Fibroblast of gingiva (primary cell): ENCODE measurements at regions not wholly inside any gene's neighbourhood (a gene's known extent, or its start where the extent isn't known, plus 50 kb on each side); places are given as distances from the start of the nearest gene placed in this dataset.

Experiments
- DNase-seq: peaks from one replicate; pipeline ENCODE4 v3.0.0-alpha.2; 2011; ENCODE audit warnings: low read depth

DNA sequence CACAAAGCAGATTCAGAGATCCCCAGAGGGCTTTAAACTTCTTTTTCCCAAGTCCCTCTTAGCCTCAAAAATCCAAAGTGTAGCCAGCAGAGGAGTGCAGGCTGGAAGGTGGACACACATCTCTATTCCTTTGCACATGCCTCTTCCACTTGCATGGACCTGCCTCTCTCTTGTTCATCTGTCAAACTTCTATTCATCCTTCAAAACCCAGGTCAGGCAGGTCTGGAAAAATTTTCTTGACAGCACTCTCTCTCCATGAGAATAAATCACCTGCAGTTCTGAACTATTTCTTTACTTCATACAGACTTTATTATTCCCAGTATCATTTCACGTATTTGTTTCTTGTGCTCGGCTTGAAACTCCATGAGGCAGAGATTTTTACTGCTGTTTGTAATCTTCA, 127.5 kb downstream of the SS18 start:
- DNase-seq = no peak

DNA sequence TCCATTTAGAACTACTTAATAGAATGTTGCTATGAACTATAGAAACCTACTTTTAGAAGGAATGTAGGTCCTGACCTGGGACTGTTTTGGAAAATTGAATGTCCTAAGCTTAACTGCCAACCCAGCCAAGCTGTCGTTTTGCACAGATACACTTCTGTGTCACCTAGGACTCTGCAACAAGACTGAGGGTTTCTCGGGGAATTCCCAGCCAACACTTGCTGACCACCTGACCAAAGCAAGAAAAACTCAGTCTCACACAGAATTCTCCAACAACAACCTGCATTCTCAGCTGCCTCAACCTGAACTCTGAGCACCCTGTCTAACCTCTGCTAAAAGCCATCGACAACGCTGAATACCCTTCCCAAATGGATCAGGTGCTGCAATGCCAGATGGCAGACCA, 128.2 kb downstream of the SS18 start:
- DNase-seq = no peak

DNA sequence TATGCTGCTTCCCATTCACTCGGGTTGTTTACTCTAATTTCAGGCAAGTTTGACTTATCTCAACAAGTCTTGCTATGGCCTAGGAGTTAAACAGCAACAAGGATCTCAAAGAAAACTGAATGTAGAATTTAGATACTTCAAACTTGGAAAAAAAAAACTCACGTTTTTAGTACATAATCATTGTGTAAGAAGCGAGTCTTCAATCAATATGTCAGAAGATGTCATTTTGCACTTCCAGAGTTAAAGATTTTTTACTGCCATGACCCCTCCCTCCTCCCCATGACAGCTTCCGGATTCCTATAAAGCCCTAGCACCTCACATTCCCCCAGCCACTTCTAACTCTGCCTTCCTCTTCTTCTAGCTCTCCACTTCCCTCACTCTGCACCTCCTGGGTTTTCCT, 133.4 kb downstream of the SS18 start:
- no peak for DNase-seq

DNA sequence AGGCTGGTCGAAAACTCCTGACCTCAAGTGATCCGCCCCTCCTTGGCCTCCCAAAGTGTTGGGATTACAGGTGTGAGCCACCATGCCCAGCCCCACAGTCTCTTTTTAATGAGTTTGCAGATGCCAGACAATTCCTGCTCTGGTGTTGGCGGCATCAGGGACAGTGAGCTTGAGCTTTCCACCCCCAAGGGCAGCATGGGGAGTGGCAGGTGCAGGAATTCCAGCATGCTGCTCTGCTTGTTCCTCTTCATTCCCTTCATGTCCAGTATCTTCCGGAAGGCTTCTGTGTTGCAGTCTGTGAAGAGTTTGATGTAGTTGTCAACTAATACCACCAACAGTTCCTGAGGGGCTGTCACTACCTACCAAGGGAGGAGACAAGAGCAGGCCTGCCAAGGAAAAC, 137.3 kb downstream of the SS18 start:
- no peak for DNase-seq

DNA sequence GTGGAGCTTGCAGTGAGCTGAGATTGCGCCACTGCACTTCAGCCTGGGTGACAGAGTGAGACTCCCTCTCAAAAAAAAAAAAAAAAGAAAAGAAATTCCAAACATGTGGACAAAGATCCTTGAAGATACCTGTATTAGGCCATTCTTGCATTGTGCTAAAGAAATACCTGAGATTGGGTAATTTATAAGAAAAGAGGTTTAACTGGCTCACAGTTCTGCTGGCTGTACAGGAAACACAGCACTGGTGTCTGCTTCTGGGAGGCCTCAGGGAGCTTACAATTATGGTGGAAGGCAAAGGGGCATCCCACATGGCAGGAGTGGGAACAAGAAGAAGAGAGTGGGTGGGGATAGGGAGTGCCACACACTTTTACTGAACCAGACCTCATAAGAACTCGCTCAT, 140.1 kb downstream of the SS18 start:
- DNase-seq = no peak

DNA sequence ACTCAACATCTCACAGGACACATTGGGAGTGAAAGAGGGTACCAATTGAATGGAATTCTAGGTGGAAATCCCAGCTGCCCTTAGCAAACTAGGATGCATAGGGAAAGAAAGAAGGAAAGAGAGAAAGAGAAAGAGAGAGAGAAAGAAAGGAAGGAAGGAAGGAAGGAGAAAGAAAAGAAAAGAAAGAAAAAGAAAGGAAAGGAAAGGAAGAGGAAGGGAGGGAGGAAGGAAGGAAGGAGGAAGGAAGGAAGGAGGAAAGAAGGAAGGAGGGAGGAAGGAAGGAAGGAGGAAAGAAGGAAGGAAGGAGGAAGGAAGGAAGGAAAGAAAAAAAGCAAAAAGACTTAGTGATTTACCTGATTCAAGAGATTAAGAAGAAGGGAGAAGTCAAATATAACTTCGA, 143.9 kb downstream of the SS18 start:
- DNase-seq = no peak

DNA sequence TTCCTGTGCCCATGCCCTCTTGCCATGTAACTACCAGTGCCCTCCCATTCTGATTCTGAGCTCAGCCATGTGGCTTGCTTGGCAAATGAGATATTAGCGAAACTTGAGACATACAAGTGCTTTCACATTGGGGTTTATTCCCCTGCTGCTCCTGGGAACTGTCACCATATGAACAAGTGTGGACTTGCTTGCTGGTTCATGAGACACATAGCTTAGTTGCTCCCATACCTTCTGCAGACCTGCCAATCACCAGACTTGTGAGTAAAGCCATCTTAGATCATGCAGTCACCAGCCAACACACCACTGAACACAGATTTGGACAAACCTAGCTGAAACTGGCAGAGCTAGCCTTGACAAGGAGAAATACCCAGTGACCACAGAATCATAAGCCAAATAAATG, 155.1 kb downstream of the SS18 start:
- no peak for DNase-seq

DNA sequence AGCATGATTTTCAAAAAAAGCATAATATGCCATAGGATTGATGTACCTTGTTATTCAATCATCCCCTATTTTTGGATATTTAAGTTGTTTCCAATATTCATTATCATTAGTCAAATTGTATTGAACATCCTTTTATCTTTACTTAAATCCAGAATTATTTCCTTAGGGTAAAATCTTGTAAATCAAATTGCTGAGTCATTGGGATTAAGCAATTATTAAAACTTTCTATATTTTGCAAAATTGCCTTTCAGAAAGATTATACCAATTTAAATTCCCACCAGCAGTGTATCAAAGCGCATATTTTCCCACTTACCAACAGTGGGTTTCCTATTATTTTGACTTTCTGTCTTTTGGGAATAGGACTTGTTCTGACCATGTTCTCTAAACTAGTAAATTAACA, 159.3 kb downstream of the SS18 start:
- no peak for DNase-seq

DNA sequence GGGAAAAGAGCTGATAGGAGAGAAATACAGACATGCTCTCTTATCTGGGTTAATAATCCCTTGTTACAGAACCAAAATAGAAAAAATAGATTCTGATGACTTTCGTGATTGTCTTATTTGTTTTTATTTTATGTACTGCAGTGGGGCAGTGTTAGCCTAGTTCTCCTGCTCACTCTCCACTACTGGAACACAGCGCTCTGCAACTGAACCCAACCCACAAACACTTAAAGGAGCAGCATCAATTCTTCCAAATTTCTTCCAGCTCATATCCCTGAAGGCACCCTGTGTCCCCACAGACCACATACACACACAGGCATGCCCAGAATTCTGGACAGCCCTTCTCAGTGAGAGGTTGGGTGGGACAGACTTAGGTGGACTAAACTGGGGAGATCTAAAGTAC, 160.6 kb downstream of the SS18 start:
- no peak for DNase-seq

DNA sequence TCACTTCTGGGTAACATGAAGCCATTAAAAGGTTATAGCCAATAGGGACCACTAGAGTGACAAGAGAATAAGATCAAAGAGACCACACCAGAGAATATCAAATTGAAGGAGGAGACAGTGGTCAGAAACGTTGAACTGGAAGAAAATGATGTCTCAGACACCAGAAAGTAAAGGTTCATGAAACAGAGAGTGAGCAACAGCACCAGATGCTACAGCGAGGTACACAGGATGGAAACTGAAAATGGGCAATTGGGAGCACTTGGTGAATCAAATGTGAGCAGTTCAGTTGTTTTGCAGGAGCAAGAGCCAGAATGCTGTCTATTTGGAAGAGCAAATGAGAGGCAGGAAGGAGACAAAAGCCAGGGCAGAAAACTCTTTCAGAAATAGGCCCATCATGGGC, 162.6 kb downstream of the SS18 start:
- no peak for DNase-seq

DNA sequence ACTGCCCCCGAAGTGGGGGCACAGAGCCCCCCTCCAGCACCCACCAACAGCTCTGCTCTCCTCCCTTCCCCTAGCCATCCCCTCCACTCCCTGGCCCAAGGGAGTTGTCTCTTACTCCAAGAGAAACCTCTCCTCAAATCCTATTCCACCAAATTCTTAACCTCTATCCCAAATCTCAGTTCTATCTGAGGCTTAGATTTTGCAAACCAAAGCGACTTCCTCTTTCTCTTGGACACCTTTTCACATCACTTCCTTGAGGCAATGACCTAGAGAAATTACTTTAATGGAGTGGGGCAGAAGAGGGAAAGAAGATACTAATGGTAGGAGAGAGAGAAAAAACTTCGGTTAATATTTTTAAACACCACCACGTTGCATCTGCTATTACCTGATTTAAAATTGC, 167.2 kb downstream of the SS18 start:
- no peak for DNase-seq

DNA sequence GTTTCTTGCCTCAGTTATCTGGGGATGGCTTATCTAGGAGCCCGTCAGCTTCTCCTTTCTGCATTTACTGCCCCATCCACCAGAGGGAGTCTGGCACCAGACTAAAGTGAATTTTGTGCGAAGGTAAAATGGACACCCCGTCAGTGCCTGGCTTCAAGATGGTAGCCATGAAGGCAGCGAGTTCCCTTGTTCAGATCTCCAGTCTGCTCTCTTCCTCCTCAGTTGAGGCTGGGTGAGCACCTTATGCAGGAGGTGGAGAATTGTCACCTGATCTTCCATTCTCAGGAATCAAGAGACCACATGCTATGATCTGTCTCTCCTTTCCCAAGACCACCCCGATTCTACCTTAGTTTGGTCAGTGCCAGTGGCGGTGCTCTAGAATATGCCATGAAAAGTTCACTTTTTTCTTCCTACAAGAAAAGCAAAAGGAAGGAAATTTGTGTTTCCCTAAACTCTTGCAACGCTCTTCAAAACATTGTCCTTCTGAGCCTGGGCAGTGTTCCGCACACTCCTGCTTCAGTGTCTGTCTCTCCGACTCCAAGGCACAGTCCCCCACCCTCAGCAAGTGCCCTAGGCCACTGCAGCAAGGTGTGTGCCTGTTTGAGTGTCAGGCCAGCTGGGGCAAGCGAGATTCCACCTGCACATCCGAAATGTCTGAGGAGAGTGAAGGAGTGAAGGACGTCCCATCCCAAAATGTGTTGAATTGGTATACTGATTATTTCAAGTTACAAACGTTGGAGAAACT, 168.6 kb downstream of the SS18 start:
- peak; percentile 2 for DNase-seq

DNA sequence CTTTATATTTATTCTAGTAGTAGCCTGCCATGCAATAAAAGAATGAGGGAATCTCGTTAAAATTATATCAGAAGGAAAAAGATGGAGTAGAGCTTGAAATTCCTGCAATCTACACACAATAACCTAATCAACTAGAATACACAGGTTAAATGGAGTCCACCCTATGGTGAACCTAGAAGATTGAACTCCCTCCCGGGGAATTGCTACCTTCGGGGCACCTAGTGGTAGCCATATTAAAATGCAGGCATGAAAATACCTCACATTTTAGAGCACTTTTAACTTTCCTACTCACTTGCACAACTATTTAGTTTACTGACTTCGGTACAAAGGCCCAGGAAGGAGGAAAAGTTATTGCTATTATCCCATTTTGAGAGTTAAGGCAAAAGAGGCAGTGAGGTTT, 174.5 kb downstream of the SS18 start:
- no peak for DNase-seq

DNA sequence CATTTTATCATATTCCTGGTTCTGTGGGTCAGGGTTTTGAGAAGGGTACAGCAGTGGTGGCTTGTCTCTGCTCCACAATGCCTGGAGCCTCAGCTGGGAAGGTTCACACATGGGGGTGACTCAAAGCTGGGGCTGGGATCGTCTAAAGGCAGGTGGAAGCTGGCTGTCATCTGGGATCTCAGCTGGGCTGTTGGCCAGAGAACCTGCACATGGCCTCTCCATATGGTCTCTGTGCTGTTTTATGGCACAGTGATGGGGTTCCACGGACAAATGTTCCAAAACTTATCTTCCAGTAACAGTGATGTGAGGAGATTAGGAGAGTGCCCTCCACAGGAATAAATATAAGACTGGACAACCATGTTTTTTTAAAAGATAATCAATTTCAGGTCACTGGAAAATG, 191.4 kb downstream of the SS18 start:
- DNase-seq = no peak

DNA sequence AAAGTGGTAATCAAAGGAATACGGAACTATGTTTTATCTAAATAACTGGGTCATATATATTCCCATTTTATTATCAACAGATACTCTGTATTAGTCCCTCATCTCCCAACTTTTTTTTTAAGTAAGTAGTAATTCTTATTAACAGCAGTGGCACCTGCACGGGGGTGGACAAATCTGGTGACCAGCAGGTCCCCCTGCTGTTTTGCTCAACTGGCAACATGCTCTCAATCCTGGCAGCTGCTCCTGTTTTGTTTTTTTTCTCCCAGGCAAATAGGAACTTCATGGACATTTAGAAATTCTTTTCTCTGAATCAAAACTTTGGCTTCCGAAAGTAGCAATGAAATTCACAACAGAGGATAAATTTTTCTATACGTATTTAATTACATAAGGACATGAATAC, 193.5 kb downstream of the SS18 start:
- no peak for DNase-seq

DNA sequence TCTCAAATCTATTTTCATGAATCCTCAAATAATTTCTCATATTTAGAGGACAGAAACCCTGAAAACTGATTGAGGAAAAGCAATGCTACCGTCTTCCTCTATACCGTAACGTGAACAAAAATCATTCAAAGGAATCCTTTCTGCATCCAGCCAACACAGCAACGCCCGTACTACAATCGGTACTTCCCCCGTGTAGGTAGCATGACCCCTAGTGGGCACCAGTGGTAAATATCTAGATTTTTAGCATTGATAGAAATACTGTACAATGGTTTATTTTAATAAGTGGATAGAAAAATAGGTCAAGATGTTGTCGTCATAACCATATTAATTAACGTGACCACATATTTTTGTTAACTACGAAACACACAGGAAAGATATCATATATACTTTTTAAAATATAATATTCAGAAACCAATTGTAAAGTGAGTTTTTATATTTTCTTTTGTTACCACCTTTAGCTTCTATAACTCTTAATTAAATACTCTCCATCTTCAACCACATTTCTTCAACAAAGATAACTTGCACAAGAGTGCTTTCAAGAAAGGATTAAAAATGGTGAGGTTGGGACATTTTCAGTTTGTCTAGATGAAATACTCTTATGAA, 194.1 kb downstream of the SS18 start:
- DNase-seq = peak; percentile 50

DNA sequence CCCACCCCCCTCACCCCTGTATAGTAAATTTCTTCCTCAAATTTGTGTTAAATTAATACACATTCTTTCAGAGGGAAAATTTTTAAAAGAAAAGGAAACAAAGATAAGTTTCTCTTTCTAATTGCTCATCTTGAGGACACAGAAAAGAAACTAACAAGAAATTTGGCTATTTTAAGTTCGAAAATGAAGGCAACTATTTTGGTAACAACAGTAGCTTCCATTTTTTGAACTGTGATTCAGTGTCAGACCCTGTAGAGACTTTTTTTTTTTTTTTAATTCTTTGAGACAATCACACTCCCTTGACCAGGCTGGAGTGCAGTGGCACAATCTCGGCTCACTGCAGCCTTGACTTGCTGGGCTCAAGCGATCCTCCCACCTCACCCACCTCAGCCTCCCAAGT, 194.9 kb downstream of the SS18 start:
- no peak for DNase-seq

DNA sequence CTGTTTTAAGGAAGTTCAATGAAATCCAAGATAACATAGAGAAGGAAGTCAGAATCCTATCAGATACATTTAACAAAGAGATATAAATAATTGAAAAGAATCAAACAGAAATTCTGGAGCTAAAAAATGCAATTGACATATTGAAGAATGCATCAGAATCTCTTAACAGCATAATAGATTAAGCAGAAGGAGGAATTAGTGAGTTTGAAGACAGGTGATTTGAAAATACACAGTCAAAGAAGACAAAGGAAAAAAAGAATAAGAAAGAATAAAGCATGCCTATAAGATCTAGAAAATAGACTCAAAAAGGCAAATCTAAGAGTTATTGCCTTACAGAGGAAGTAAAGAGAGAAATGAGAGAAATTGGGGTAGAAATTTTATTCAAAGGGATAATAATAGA, 204.1 kb downstream of the SS18 start:
- DNase-seq = no peak

DNA sequence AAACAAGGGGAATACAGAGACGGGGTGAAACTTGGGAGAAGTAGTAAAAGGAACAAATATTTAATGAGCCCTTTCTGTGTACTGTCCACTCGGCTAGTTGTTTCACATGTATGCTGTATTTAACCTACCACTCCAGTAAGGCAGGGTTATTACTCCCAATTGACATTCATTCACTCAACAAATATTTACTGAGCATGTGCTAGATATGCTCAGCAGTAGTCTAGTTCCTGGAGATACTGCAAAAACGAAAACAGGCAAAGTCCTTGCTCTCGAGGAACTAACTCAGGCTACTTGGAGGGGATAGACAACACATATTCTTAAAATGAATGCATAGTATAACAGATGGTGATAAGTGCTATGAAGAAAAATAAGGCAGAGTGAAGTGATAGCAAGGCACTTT, 207.3 kb downstream of the SS18 start:
- no peak for DNase-seq

DNA sequence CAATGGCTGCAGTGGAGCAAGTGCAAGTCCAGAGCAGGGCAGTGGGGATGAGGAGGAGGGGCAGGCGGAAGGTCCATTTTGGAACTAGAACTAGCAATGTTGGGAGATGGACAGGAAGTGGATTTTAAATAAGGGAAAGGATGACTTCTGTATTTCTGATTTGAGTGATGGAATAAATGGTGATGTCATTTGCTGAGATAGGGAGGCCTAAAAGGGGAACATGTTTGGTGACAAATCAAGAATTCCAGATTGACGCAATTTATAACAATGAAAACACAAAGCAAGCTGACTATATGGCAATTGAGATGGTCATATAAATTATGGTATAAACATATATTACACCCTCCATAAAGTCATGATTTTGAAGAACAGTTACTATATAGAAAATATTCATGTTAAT, 209.3 kb downstream of the SS18 start:
- DNase-seq = no peak

DNA sequence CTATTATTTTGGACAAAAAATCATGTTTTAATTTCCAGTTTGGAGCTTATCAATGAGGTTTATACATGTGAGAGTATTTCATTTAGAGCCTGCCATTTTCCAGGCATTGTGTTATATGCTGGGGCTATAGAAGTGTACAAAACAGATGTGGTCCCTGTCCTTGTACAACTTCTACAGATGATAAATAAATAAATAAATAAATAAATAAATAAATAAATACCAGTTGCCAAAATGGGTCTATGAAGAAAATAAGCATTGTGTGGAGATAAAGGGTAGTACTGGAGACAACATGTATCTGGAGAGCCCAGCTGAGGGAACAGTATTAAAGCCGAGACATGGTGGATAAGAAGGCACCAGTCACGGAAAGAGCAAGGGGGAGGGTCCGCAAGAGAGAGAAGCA, 210.0 kb downstream of the SS18 start:
- no peak for DNase-seq

DNA sequence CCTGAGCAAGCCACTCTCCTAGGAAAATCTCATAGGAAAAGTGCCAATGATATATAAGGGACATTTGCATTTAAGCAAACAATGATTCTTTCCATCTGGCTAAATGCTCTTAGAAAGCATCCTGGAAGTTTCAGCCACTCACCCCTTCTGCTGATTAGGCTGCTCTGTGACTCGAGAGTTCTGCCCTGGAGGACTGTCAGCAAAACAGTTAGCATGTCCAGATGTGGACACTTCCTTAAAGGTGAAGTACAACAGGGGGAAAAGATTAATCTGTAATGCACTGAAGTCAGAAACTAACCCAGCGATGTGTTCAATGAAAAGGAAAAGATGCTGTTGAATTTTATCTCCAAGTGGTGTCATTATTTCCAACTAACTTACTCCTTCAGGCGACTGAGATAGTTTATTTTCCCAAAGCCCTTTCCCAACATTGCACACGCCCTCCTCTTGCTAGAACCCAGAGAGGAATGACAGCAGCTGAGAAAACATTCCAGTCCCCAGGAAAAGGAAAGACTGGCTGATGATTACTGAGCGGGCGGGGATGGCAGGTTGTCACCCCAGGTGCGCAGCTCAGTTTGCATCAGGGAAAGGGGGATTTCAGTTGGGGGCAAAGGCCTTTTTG, 214.0 kb downstream of the SS18 start:
- DNase-seq = no peak

DNA sequence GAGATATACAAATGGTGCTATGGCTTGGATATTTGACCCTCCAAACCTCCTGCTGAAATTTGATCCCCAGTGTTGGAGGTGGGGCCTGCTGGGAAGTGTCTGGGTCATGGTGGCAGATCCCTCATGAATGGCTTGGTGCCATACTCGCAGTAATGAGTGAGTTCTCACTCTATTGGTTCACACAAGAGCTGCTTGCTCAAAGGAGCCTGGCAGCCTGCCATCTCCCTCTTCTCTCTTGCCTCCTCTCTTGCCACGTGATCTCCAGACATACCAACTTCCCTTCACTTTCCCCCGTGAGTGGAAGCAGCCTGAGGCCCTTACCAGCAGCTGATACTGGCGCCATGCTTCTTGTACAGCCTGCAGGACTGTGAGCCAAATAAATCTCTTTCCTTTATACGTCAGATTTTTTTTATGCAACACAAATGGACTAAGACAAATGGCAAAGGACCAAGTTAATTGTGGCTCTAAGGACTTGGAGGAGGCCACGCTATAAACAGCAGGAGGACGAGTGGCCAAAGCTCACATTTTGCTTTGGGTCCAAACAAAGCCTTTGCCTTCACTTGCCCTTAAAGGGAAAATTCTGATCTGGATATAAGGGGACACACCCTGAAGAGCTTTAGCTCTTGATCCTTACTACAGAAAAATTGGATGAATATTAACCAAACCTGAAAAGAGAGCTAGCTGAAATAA, 214.7 kb downstream of the SS18 start:
- DNase-seq = no peak
